CD8-positive, alpha-beta memory T cell (primary cell): ENCODE measurements at regions not wholly inside any gene's neighbourhood (a gene's known extent, or its start where the extent isn't known, plus 50 kb on each side); places are given as distances from the start of the nearest gene placed in this dataset.

ENCODE experiments used
- CTCF ChIA-PET: fragments of 350-600 bp; sonication (Branson Sonifier 250); formaldehyde crosslinking; loops from one replicate; lab custom pipeline; 2021; ENCODE audit warnings: antibody characterized with exemption; lab: Charles Lee
- POLR2A ChIA-PET: fragments of 350-600 bp; sonication (Branson Sonifier 250); formaldehyde crosslinking; loops from one replicate; lab custom pipeline; 2021; ENCODE audit warnings: antibody characterized with exemption; lab: Charles Lee
- DNase-seq, 5 donors: peaks; one replicate each; pipeline versions ENCODE4 v3.0.0 to v3.0.0-alpha.2; 2020 to 2022; ENCODE audit warnings: mixed read lengths in 1 of 5
- H3K27ac ChIP-seq: one replicate; pipeline ENCODE4 v1.7.0; 2013; ENCODE audit warnings: low read depth, mild to moderate bottlenecking, low read length, moderate library complexity
- H3K27me3 ChIP-seq: 2 replicates; pipeline ENCODE4 v1.7.0; 2013; ENCODE audit warnings: low read length, mild to moderate bottlenecking; ENCODE audit not compliant: insufficient read depth, poor library complexity, severe bottlenecking
- H3K36me3 ChIP-seq: 2 replicates; pipeline ENCODE4 v1.7.0; 2013; ENCODE audit warnings: mild to moderate bottlenecking, low read length, moderate library complexity; ENCODE audit not compliant: insufficient read depth
- H3K4me1 ChIP-seq: 2 replicates; pipeline ENCODE4 v1.7.0; 2013; ENCODE audit warnings: mild to moderate bottlenecking, low read length, moderate library complexity; ENCODE audit not compliant: insufficient read depth
- H3K4me3 ChIP-seq: 2 replicates; pipeline ENCODE4 v1.7.0; 2013; ENCODE audit warnings: mild to moderate bottlenecking, low read length
- H3K9me3 ChIP-seq: 2 replicates; pipeline ENCODE4 v1.7.0; 2013; ENCODE audit warnings: mild to moderate bottlenecking, low read length
- H3K27ac Mint-ChIP-seq, 8 donors: one replicate each; pipeline ENCODE4 v1.8.0; 2020 to 2021; ENCODE audit warnings: mixed read lengths in 8 of 8, mild to moderate bottlenecking in 6 of 8, inconsistent platforms in 3 of 8, moderate library complexity in 3 of 8
- H3K27me3 Mint-ChIP-seq, 2 donors: one replicate each; pipeline ENCODE4 v1.8.0; 2020 to 2021; ENCODE audit warnings: mixed read lengths in 2 of 2, mild to moderate bottlenecking in 1 of 2, moderate library complexity in 1 of 2
- H3K36me3 Mint-ChIP-seq, 3 donors: one replicate each; pipeline ENCODE4 v1.8.0; 2020 to 2021; ENCODE audit warnings: mixed read lengths in 3 of 3, inconsistent platforms in 1 of 3, mild to moderate bottlenecking in 1 of 3
- H3K4me1 Mint-ChIP-seq, 3 donors: one replicate each; pipeline ENCODE4 v1.8.0; 2020 to 2021; ENCODE audit warnings: mixed read lengths in 3 of 3, inconsistent platforms in 1 of 3, mild to moderate bottlenecking in 1 of 3
- H3K4me3 Mint-ChIP-seq, 7 donors: one replicate each; pipeline ENCODE4 v1.8.0; 2020 to 2021; ENCODE audit warnings: mixed read lengths in 7 of 7, mild to moderate bottlenecking in 6 of 7, moderate library complexity in 4 of 7, inconsistent platforms in 2 of 7
- H3K9me3 Mint-ChIP-seq, 5 donors: one replicate each; pipeline ENCODE4 v1.8.0; 2020 to 2022; ENCODE audit warnings: mixed read lengths in 5 of 5, mild to moderate bottlenecking in 3 of 5, moderate library complexity in 2 of 5, inconsistent platforms in 1 of 5

DNA sequence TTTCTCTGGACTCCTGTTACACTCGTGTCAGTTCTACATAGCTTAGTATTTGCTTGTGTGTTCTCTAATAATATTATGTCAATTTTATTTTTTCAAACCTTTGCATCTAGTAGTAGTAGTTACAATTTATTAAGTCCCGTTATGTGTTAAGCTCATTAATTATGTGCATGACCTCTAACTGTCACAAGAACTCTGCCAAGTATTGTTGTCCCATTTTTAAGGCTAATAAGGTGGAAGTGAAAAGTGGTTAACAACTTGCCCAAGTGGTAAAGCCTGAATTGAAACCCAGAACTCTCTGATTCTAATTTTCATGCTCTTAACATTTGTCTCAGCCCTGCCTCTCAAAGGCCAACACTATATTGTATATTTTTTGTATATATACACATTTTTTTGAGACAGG lies 221.6 kb downstream of the DMRT2 start:
- ChIA-PET POLR2A (no interaction called here), CTCF (no interaction called here)
- no peak overlapping the region for H3K27ac Mint-ChIP-seq
- Histone ChIP-seq H3K36me3 (no peaks in the 10 kb centered on the region), H3K27me3 (no peaks in the 10 kb centered on the region), H3K27ac (no peak overlapping the region), H3K9me3 (no peaks in the 10 kb centered on the region), H3K4me1 (no peaks in the 10 kb centered on the region), H3K4me3 (no peak overlapping the region)
- no peaks in the 10 kb centered on the region for H3K27me3 Mint-ChIP-seq
- H3K36me3 Mint-ChIP-seq, result no peaks in the 10 kb centered on the region
- H3K4me1 Mint-ChIP-seq, result no peaks in the 10 kb centered on the region
- DNase-seq, result no peak
- H3K9me3 Mint-ChIP-seq, result peaks cover 0 to 2% (median 0%) of the 10 kb centered on the region in 5 donors
- no peak overlapping the region for H3K4me3 Mint-ChIP-seq

DNA sequence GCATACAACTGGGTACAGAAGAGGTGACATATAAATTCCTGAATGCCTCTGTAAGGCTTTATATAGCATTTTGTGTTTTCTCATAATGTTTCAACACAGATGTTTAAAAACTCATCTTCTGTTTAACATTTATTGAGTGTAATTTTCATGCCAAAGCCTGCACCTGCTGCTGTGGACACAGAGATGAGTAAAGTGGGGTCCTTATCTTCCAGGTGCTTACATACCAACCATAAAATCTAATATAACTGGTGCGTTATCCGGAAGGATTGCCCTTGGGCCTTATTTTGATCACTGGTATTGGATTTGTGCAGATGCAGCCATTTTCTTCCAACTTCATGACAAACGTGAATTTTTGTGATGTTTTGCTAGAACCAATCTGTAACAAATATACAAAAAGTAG lies 222.3 kb downstream of the DMRT2 start:
- H3K27me3 Mint-ChIP-seq, result no peaks in the 10 kb centered on the region
- H3K36me3 Mint-ChIP-seq, result no peaks in the 10 kb centered on the region
- H3K4me3 Mint-ChIP-seq, result no peak overlapping the region
- no peaks in the 10 kb centered on the region for H3K4me1 Mint-ChIP-seq
- H3K4me3 ChIP-seq, result no peak overlapping the region
- no peaks in the 10 kb centered on the region for H3K9me3 ChIP-seq
- no peaks in the 10 kb centered on the region for H3K27me3 ChIP-seq
- H3K27ac Mint-ChIP-seq, result no peak overlapping the region
- H3K9me3 Mint-ChIP-seq, result peaks cover 0 to 2% (median 0%) of the 10 kb centered on the region in 5 donors
- ChIA-PET POLR2A (no interaction called here), CTCF (no interaction called here)
- H3K4me1 ChIP-seq, result no peaks in the 10 kb centered on the region
- H3K36me3 ChIP-seq, result no peaks in the 10 kb centered on the region
- DNase-seq, result no peak
- no peak overlapping the region for H3K27ac ChIP-seq

DNA sequence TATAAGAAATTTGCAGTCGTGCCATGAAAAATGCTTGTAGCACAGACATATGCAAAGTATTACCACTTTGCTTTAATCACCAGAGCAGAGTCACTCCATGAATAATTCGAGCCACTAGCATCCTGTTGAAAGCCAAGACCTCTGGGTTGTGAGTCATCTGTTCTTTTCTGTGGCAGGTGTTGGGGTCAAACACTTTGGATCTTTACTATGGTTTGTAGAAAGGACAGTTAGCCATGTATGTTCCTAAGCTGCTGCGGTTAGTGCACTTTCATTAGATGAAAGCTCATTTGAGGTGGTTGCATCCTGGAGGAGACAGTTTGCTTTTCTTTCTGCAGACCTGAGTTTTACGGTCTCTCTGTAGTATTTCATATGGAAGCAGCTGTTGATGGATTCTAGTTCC lies 223.7 kb downstream of the DMRT2 start:
- Mint-ChIP-seq H3K9me3 (peaks cover 0 to 2% (median 0%) of the 10 kb centered on the region in 5 donors), H3K27ac (no peak overlapping the region), H3K36me3 (no peaks in the 10 kb centered on the region), H3K27me3 (no peaks in the 10 kb centered on the region), H3K4me1 (no peaks in the 10 kb centered on the region), H3K4me3 (no peak overlapping the region)
- no peaks in the 10 kb centered on the region for H3K27me3 ChIP-seq
- H3K36me3 ChIP-seq, result no peaks in the 10 kb centered on the region
- no peaks in the 10 kb centered on the region for H3K4me1 ChIP-seq
- H3K4me3 ChIP-seq, result no peak overlapping the region
- ChIA-PET CTCF (no interaction called here), POLR2A (no interaction called here)
- no peak for DNase-seq
- H3K27ac ChIP-seq, result no peak overlapping the region
- H3K9me3 ChIP-seq, result no peaks in the 10 kb centered on the region

DNA sequence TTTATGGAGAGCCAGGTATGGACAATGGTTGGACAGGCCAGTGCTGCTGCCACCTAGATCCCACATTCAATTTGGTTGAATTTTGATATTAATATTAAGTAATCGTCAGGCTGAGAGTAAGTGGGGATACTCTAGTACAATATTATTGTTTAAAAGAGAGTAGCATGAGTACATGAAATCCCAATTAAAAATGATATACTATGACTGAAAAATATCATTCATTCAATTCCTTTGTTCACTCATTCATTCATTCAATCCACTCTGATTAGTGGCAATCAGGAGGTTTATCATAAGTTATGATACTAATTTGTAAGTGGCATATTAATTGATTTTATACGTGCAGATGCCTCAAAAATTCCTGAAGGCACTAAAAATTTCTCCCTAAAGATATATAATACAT lies 224.2 kb downstream of the DMRT2 start:
- CTCF ChIA-PET, result no interaction called here
- no peaks in the 10 kb centered on the region for H3K9me3 ChIP-seq
- H3K4me1 ChIP-seq, result no peaks in the 10 kb centered on the region
- no peaks in the 10 kb centered on the region for H3K36me3 Mint-ChIP-seq
- no peak overlapping the region for H3K27ac ChIP-seq
- H3K4me1 Mint-ChIP-seq, result no peaks in the 10 kb centered on the region
- no peaks in the 10 kb centered on the region for H3K36me3 ChIP-seq
- H3K4me3 ChIP-seq, result no peak overlapping the region
- H3K9me3 Mint-ChIP-seq, result peaks cover 0 to 2% (median 0%) of the 10 kb centered on the region in 5 donors
- H3K4me3 Mint-ChIP-seq, result no peak overlapping the region
- no peaks in the 10 kb centered on the region for H3K27me3 Mint-ChIP-seq
- no peak overlapping the region for H3K27ac Mint-ChIP-seq
- no peaks in the 10 kb centered on the region for H3K27me3 ChIP-seq
- DNase-seq, result no peak
- POLR2A ChIA-PET, result no interaction called here

DNA sequence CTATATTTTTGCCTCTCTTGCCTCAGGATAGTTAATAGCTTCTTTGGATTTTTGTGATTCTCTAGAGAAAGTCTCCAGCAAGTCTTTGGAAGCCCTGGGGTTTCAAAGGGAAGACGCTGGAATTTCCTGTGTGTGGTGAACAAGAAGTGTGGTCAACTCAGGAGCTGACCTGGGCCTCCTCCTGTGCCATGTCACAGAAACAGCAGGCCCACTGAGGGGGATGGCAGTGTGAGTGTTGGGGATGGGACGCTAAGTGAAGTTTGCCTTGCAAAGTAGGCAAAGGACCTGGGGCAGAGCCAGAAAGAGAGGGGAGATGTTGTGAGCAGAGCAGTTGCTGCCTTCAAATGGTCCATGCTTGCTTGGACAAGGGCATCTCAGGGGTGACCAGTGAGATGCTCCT lies 226.3 kb downstream of the DMRT2 start:
- Mint-ChIP-seq H3K4me3 (no peak overlapping the region), H3K27ac (no peak overlapping the region), H3K27me3 (no peaks in the 10 kb centered on the region), H3K4me1 (no peaks in the 10 kb centered on the region), H3K9me3 (peaks cover 0 to 3% (median 0%) of the 10 kb centered on the region in 5 donors), H3K36me3 (no peaks in the 10 kb centered on the region)
- Histone ChIP-seq H3K4me1 (no peaks in the 10 kb centered on the region), H3K27ac (no peak overlapping the region), H3K9me3 (no peaks in the 10 kb centered on the region), H3K27me3 (no peaks in the 10 kb centered on the region), H3K36me3 (no peaks in the 10 kb centered on the region), H3K4me3 (no peak overlapping the region)
- DNase-seq, result no peak
- POLR2A ChIA-PET, result no interaction called here
- CTCF ChIA-PET, result interaction anchor here (1.1 kb wide), 1 partner anchor 15 kb away, joined by 3 read pairs; no protein-coding TSS in a partner anchor

DNA sequence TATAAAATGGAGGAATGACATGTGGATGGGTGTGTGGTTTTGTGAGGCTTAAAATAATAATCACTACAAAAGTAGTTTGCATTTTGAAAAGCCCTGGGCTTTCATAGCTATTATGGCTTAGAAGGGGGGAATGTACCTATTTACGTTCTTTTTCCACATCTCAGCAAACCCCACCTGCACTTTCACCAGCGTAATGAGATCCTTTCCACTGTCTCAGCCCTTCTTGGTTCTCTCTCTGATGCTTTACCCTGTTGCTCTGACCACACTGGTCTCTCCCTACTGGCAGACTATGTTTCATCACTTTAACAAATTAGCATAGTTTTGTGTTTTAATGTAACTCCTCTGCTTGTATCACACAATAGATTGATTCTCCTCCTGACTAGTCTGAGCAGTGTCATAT lies 234.6 kb downstream of the DMRT2 start:
- Mint-ChIP-seq H3K27me3 (peaks cover 0 to 2% of the 10 kb centered on the region in 2 donors), H3K4me3 (no peak overlapping the region), H3K9me3 (peaks cover 0 to 5% (median 0%) of the 10 kb centered on the region in 5 donors), H3K4me1 (no peaks in the 10 kb centered on the region), H3K36me3 (no peaks in the 10 kb centered on the region), H3K27ac (no peak overlapping the region)
- H3K27ac ChIP-seq, result no peak overlapping the region
- H3K4me3 ChIP-seq, result no peak overlapping the region
- no peaks in the 10 kb centered on the region for H3K36me3 ChIP-seq
- H3K27me3 ChIP-seq, result no peaks in the 10 kb centered on the region
- no peak for DNase-seq
- no peaks in the 10 kb centered on the region for H3K9me3 ChIP-seq
- CTCF ChIA-PET, result no interaction called here
- H3K4me1 ChIP-seq, result no peaks in the 10 kb centered on the region
- POLR2A ChIA-PET, result no interaction called here

DNA sequence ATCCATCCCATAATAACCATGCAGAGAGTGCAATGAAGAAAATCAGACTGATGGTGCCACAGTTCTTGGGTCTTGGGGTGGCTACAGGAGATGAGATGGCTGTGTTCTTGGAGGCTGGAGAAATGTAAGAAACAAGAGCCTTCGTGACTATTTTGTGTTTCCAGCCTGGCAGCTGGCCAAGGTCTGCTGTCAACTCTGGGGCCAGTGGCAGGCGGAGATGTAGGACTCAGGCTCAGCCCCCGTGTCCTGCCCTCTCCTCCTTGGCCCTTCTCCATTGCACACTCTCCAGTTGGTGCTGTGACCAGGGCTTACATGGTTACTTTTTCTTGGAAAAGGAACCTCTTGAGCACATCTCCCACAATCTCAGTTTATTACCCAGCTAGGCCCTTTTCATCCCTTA lies 235.4 kb downstream of the DMRT2 start:
- no peak overlapping the region for H3K27ac ChIP-seq
- H3K9me3 Mint-ChIP-seq, result peaks cover 0 to 5% (median 0%) of the 10 kb centered on the region in 5 donors
- H3K27me3 ChIP-seq, result no peaks in the 10 kb centered on the region
- no peaks in the 10 kb centered on the region for H3K36me3 ChIP-seq
- no peak overlapping the region for H3K4me3 ChIP-seq
- ChIA-PET CTCF (no interaction called here), POLR2A (no interaction called here)
- H3K27me3 Mint-ChIP-seq, result peaks cover 0 to 2% of the 10 kb centered on the region in 2 donors
- no peaks in the 10 kb centered on the region for H3K9me3 ChIP-seq
- H3K27ac Mint-ChIP-seq, result no peak overlapping the region
- DNase-seq, result no peak
- H3K4me1 ChIP-seq, result no peaks in the 10 kb centered on the region
- no peaks in the 10 kb centered on the region for H3K4me1 Mint-ChIP-seq
- H3K36me3 Mint-ChIP-seq, result no peaks in the 10 kb centered on the region
- H3K4me3 Mint-ChIP-seq, result no peak overlapping the region

DNA sequence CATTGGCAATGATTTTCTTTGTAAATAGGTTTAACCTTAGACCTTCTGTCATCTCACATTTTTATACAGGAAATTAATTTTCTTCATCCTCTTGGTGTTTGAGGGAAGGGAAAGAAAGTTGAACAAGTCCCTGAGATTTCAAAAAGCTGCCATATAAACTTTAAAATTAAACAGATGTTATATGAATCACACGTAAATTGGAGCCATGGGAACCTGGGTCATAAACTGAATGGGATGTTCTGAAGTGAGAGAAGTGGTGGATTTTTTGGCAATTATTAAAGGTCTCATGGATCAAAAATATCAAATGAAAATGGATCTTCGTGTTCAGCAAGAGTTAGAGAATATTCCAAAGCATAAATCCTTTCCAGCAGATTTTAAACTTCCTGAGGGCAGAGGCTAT lies 242.2 kb downstream of the DMRT2 start:
- Histone ChIP-seq H3K36me3 (no peaks in the 10 kb centered on the region), H3K27ac (no peak overlapping the region), H3K27me3 (no peaks in the 10 kb centered on the region), H3K4me3 (no peak overlapping the region), H3K4me1 (no peaks in the 10 kb centered on the region), H3K9me3 (no peaks in the 10 kb centered on the region)
- Mint-ChIP-seq H3K9me3 (peaks cover 0 to 8% (median 0%) of the 10 kb centered on the region in 5 donors), H3K4me3 (no peak overlapping the region), H3K27ac (no peak overlapping the region), H3K27me3 (peaks cover 0 to 4% of the 10 kb centered on the region in 2 donors), H3K4me1 (no peaks in the 10 kb centered on the region), H3K36me3 (no peaks in the 10 kb centered on the region)
- DNase-seq, result no peak
- CTCF ChIA-PET, result no interaction called here
- POLR2A ChIA-PET, result no interaction called here
